Liver (tissue), 8 donors: ENCODE measurements at regions not wholly inside any gene's neighbourhood (a gene's known extent, or its start where the extent isn't known, plus 50 kb on each side); places are given as distances from the start of the nearest gene placed in this dataset.

ENCODE experiments used
- DNase-seq: peaks from one replicate; pipeline ENCODE4 v3.0.0-alpha.2; 2017; ENCODE audit warnings: low spot score
- H3K27ac ChIP-seq, 2 donors: one replicate each; pipeline ENCODE4 v1.7.0; 2013; ENCODE audit warnings: inconsistent platforms in 2 of 2, low read length in 2 of 2, control low read depth in 1 of 2, low read depth in 1 of 2, mild to moderate bottlenecking in 1 of 2
- H3K27me3 ChIP-seq, 4 donors: one replicate each; pipeline versions ENCODE4 v1.6.1 to v1.7.0; 2013; ENCODE audit warnings: low read length in 3 of 4, inconsistent platforms in 1 of 4, mild to moderate bottlenecking in 1 of 4, moderate library complexity in 1 of 4; ENCODE audit not compliant: control insufficient read depth in 4 of 4, insufficient read depth in 4 of 4
- H3K36me3 ChIP-seq, 4 donors: one replicate each; pipeline versions ENCODE4 v1.6.1 to v1.7.0; 2013; ENCODE audit warnings: low read length in 3 of 4, mild to moderate bottlenecking in 3 of 4, low read depth in 1 of 4, moderate library complexity in 1 of 4; ENCODE audit not compliant: control insufficient read depth in 4 of 4, insufficient read depth in 3 of 4
- H3K4me1 ChIP-seq, 4 donors: one replicate each; pipeline versions ENCODE4 v1.6.1 to v1.7.0; 2013; ENCODE audit warnings: low read length in 3 of 4, mild to moderate bottlenecking in 3 of 4, moderate library complexity in 1 of 4; ENCODE audit not compliant: control insufficient read depth in 4 of 4, insufficient read depth in 4 of 4
- H3K4me3 ChIP-seq, 3 donors: one replicate each; pipeline versions ENCODE4 v1.6.1 to v1.7.0; 2013; ENCODE audit warnings: low read length in 3 of 3, control low read depth in 1 of 3, low read depth in 1 of 3, mild to moderate bottlenecking in 1 of 3
- H3K9ac ChIP-seq, 2 donors: one replicate each; pipeline ENCODE4 v1.7.0; 2013; ENCODE audit warnings: low read length in 2 of 2, mild to moderate bottlenecking in 2 of 2, moderate library complexity in 2 of 2, control low read depth in 1 of 2, low read depth in 1 of 2
- H3K9me3 ChIP-seq, 4 donors: one replicate each; pipeline versions ENCODE4 v1.6.1 to v1.7.0; 2013; ENCODE audit warnings: low read length in 3 of 4; ENCODE audit not compliant: control insufficient read depth in 4 of 4
- ATF3 ChIP-seq: IDR thresholded peaks from 2 replicates; pipeline ENCODE4 v1.6.1; 2016; ENCODE audit warnings: antibody characterized with exemption
- CTCF ChIP-seq: fragments of 150-350 bp; IDR thresholded peaks from 2 replicates; pipeline ENCODE4 v1.5.1; 2017; ENCODE audit warnings: improper control_type of control experiment, low read depth, low read length; ENCODE audit not compliant: missing input control
- EGR1 ChIP-seq, 2 donors: IDR thresholded peaks; 2 replicates each; pipeline ENCODE4 v1.6.1; 2016 to 2018; ENCODE audit warnings: antibody characterized with exemption in 2 of 2, low read depth in 2 of 2
- FOXA1 ChIP-seq: IDR thresholded peaks from 2 replicates; pipeline ENCODE4 v1.6.1; 2016; ENCODE audit warnings: antibody characterized with exemption
- FOXA2 ChIP-seq: IDR thresholded peaks from 2 replicates; pipeline ENCODE4 v1.6.1; 2016; ENCODE audit warnings: antibody characterized with exemption
- GABPA ChIP-seq, 2 donors: IDR thresholded peaks in 1 of 2; conservative IDR thresholded peaks in 1 of 2; 2 replicates each; pipeline ENCODE4 v1.6.1; 2016; ENCODE audit warnings: antibody characterized with exemption in 2 of 2, mild to moderate bottlenecking in 1 of 2, moderate library complexity in 1 of 2
- HNF4A ChIP-seq, 2 donors: conservative IDR thresholded peaks; 2 replicates each; pipeline ENCODE4 v1.6.1; 2016; ENCODE audit warnings: antibody characterized with exemption in 2 of 2, mild to moderate bottlenecking in 2 of 2
- HNF4G ChIP-seq: IDR thresholded peaks from 2 replicates; pipeline ENCODE4 v1.6.1; 2016; ENCODE audit warnings: antibody characterized with exemption
- JUND ChIP-seq, 2 donors: IDR thresholded peaks; 2 replicates each; pipeline ENCODE4 v1.6.1; 2016; ENCODE audit warnings: antibody characterized with exemption in 2 of 2
- MAX ChIP-seq: IDR thresholded peaks from 2 replicates; pipeline ENCODE4 v1.6.1; 2016; ENCODE audit warnings: antibody characterized with exemption
- NR2F2 ChIP-seq: IDR thresholded peaks from 2 replicates; pipeline ENCODE4 v1.6.1; 2016; ENCODE audit warnings: antibody characterized with exemption
- RAD21 ChIP-seq, 2 donors: IDR thresholded peaks; 2 replicates each; pipeline ENCODE4 v1.6.1; 2016; ENCODE audit warnings: antibody characterized with exemption in 2 of 2, mild to moderate bottlenecking in 2 of 2
- RXRA ChIP-seq, 2 donors: IDR thresholded peaks; 2 replicates each; pipeline ENCODE4 v1.6.1; 2017 to 2018; ENCODE audit warnings: antibody characterized with exemption in 2 of 2, mild to moderate bottlenecking in 1 of 2
- SP1 ChIP-seq: IDR thresholded peaks from 2 replicates; pipeline ENCODE4 v1.6.1; 2018; ENCODE audit warnings: antibody characterized with exemption, mild to moderate bottlenecking
- TAF1 ChIP-seq: conservative IDR thresholded peaks from 2 replicates; pipeline ENCODE4 v1.6.1; 2016; ENCODE audit warnings: antibody characterized with exemption, mild to moderate bottlenecking
- YY1 ChIP-seq: IDR thresholded peaks from 2 replicates; pipeline ENCODE4 v1.6.1; 2016; ENCODE audit warnings: antibody characterized with exemption, mild to moderate bottlenecking
- WGBS: extraction: QIAGEN DNeasy Blood & Tissue Kit; methylation state at CpG from one replicate; pipeline ENCODE4 v1.1.7; 2013; 5-methylcytosine and 5-hydroxymethylcytosine counted together
- TF ChIP-seq, protein P1 (sequence below): IDR thresholded peaks from 2 replicates; pipeline ENCODE4 v1.6.1; 2016; ENCODE audit warnings: antibody characterized with exemption
- donor health status: healthy.
- donor health status: healthy.
- donor health status: healthy.
- donor health status: healthy.
- donor health status: healthy.

GRCh38 chr18:5643288-5643687, 99.5 kb upstream of the EPB41L3 start:
- 82% methylated on average over 7 of the region's 7 CpGs for WGBS
- H3K4me1 ChIP-seq = no peaks in the 10 kb centered on the region
- H3K27ac ChIP-seq = no peak overlapping the region
- H3K9me3 ChIP-seq = no peaks in the 10 kb centered on the region
- DNase-seq = no peak
- H3K27me3 ChIP-seq = no peaks in the 10 kb centered on the region
- no peak overlapping the region for H3K9ac ChIP-seq
- no peak overlapping the region for H3K4me3 ChIP-seq
- TF ChIP-seq CTCF (no peak), HNF4A (conservative IDR thresholded peaks at IDR 0.05) (no peak), NR2F2 (no peak), MAX (no peak), FOXA1 (no peak), ATF3 (no peak), FOXA2 (no peak), TAF1 (no peak), RXRA (IDR thresholded peaks at IDR 0.05) (no peak), RAD21 (IDR thresholded peaks at IDR 0.05) (no peak), GABPA (IDR thresholded peaks at IDR 0.05 in 1 of 2, conservative IDR thresholded peaks at IDR 0.05 in 1 of 2) (no peak), EGR1 (IDR thresholded peaks at IDR 0.05; ENCODE audit: low read depth in 2 of 2) (no peak), YY1 (no peak), HNF4G (no peak)
- TF ChIP-seq, protein P1, sequence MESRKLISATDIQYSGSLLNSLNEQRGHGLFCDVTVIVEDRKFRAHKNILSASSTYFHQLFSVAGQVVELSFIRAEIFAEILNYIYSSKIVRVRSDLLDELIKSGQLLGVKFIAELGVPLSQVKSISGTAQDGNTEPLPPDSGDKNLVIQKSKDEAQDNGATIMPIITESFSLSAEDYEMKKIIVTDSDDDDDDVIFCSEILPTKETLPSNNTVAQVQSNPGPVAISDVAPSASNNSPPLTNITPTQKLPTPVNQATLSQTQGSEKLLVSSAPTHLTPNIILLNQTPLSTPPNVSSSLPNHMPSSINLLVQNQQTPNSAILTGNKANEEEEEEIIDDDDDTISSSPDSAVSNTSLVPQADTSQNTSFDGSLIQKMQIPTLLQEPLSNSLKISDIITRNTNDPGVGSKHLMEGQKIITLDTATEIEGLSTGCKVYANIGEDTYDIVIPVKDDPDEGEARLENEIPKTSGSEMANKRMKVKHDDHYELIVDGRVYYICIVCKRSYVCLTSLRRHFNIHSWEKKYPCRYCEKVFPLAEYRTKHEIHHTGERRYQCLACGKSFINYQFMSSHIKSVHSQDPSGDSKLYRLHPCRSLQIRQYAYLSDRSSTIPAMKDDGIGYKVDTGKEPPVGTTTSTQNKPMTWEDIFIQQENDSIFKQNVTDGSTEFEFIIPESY = no peak
- H3K36me3 ChIP-seq = no peaks in the 10 kb centered on the region

DNA sequence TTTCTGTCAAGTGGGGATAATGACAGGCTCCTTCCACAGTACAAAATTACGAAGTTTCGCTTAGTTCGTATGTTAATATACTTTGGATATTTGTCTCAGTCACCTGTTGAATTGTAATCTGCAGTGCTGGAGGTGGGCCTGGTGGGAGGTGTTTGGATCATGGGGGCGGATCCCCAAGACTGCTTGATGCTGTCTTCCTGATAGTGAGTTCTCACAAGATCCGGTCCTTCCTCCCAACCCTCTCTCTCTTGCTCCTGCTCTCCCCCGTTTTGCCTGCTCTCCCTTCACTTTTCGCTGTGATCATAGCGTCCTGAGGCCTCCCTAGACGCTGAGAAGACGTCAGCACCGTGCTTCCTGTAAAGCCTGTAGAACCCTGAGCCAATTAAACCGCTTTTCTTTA, 97.1 kb upstream of the EPB41L3 start:
- Histone ChIP-seq H3K4me1 (no peaks in the 10 kb centered on the region), H3K4me3 (no peak overlapping the region), H3K9ac (no peak overlapping the region), H3K27ac (no peak overlapping the region), H3K27me3 (no peaks in the 10 kb centered on the region), H3K36me3 (no peaks in the 10 kb centered on the region), H3K9me3 (no peaks in the 10 kb centered on the region)
- whole genome bisulfite sequencing = 69% methylated on average over 12 of the region's 12 CpGs
- TF ChIP-seq FOXA1 = no peak
- TF ChIP-seq JUND (IDR thresholded peaks at IDR 0.05) = no peak
- TF ChIP-seq RXRA (IDR thresholded peaks at IDR 0.05) = no peak
- TF ChIP-seq EGR1 (IDR thresholded peaks at IDR 0.05; ENCODE audit: low read depth in 2 of 2) = no peak
- TF ChIP-seq ATF3 = no peak
- no peak for TF ChIP-seq RAD21 (IDR thresholded peaks at IDR 0.05)
- TF ChIP-seq SP1 = no peak
- TF ChIP-seq HNF4A (conservative IDR thresholded peaks at IDR 0.05) = no peak
- TF ChIP-seq, protein P1 = no peak
- TF ChIP-seq HNF4G = no peak
- TF ChIP-seq MAX = no peak
- no peak for TF ChIP-seq FOXA2
- TF ChIP-seq GABPA (IDR thresholded peaks at IDR 0.05 in 1 of 2, conservative IDR thresholded peaks at IDR 0.05 in 1 of 2) = no peak
- TF ChIP-seq TAF1 = no peak
- no peak for TF ChIP-seq CTCF
- TF ChIP-seq NR2F2 = no peak
- DNase-seq = no peak
